Uterus (tissue), 3 donors: ENCODE measurements at regions not wholly inside any gene's neighbourhood (a gene's known extent, or its start where the extent isn't known, plus 50 kb on each side); places are given as distances from the start of the nearest gene placed in this dataset.

Experiments used
- DNase-seq, 2 donors: peaks; one replicate each; pipeline ENCODE4 v3.0.0-alpha.2; 2019 to 2020
- H3K27ac ChIP-seq, 2 donors: fragments of 200-600 bp; sonication (generic); 1 replicate in 1 of 2; 2 replicates in 1 of 2; pipeline ENCODE4 v1.5.1; 2016 to 2018
- H3K27me3 ChIP-seq, 2 donors: fragments of 200-600 bp; sonication (generic); one replicate each; pipeline ENCODE4 v1.5.1; 2018 to 2019; ENCODE audit warnings: control low read depth in 1 of 2
- H3K36me3 ChIP-seq, 2 donors: fragments of 200-600 bp; sonication (generic); one replicate each; pipeline ENCODE4 v1.5.1; 2019; ENCODE audit warnings: control low read depth in 1 of 2
- H3K4me1 ChIP-seq, 2 donors: fragments of 200-600 bp; sonication (generic); one replicate each; pipeline ENCODE4 v1.5.1; 2018 to 2019; ENCODE audit warnings: control low read depth in 1 of 2
- H3K4me3 ChIP-seq, 2 donors: fragments of 200-600 bp; sonication (generic); 1 replicate in 1 of 2; 2 replicates in 1 of 2; pipeline ENCODE4 v1.5.1; 2018 to 2019; ENCODE audit warnings: mild to moderate bottlenecking in 1 of 2
- H3K9me3 ChIP-seq, 2 donors: fragments of 200-600 bp; sonication (generic); one replicate each; pipeline ENCODE4 v1.5.1; 2019; ENCODE audit warnings: control low read depth in 1 of 2
- POLR2A ChIP-seq, 2 donors: fragments of 450-650 bp; IDR thresholded peaks; one replicate each; pipeline ENCODE4 v1.6.1; 2016; ENCODE audit warnings: antibody characterized with exemption in 2 of 2, mild to moderate bottlenecking in 1 of 2, moderate library complexity in 1 of 2
- intact Hi-C: fragments of 100-400 bp; cut with DNase I; formaldehyde crosslinking; loops from one replicate; pipeline ENCODE4 v1.15.1; 2023; ENCODE audit warnings: low total_unique reads
- TF ChIP-seq, protein P1 (sequence below), 4 experiments: fragments of 200-600 bp in 2 of 4; fragments of 450-650 bp in 2 of 4; sonication (generic) in 2 of 4; IDR thresholded peaks; one replicate each; pipeline ENCODE4 v1.5.1; 2016 to 2019; ENCODE audit warnings: antibody characterized with exemption in 4 of 4, mild to moderate bottlenecking in 2 of 4, moderate library complexity in 1 of 4
- donor health status: DM: yes; HTN: yes; CAD: no.

DNA sequence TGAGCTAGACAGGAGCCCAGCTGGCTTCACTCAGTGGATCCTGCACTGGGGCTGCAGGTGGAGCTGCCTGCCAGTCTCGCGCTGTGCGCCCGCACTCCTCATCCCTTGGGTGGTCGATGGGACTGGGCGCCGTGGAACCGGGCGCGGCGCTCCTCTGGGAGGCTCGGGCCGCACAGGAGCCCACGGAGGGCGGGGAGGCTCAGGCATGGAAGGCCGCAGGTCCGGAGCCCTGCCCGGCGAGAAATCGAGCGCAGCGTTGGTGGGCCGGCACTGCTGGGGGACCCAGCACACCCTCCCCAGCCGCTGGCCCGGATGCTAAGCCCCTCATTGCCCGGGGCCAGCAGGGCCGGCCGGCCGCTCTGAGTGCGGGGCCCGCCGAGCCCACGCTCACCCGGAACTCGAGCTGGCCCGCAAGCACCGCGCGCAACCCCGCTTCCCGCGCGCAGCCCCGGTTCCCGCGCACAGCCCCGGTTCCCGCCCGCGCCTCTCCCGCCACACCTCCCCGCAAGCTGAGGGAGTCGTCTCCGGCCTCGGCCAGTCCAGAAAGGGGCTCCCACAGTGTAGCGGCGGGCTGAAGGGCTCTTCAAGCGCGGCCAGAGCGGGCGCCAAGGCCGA is 1130.5 kb upstream of the FLRT2 start:
- Histone ChIP-seq H3K9me3 (no peaks in the 10 kb centered on the region), H3K27me3 (no peaks in the 10 kb centered on the region), H3K4me3 (no peak overlapping the region), H3K4me1 (no peaks in the 10 kb centered on the region), H3K36me3 (no peaks in the 10 kb centered on the region), H3K27ac (no peak overlapping the region)
- no peak for TF ChIP-seq POLR2A (IDR thresholded peaks at IDR 0.05)
- TF ChIP-seq, protein P1, sequence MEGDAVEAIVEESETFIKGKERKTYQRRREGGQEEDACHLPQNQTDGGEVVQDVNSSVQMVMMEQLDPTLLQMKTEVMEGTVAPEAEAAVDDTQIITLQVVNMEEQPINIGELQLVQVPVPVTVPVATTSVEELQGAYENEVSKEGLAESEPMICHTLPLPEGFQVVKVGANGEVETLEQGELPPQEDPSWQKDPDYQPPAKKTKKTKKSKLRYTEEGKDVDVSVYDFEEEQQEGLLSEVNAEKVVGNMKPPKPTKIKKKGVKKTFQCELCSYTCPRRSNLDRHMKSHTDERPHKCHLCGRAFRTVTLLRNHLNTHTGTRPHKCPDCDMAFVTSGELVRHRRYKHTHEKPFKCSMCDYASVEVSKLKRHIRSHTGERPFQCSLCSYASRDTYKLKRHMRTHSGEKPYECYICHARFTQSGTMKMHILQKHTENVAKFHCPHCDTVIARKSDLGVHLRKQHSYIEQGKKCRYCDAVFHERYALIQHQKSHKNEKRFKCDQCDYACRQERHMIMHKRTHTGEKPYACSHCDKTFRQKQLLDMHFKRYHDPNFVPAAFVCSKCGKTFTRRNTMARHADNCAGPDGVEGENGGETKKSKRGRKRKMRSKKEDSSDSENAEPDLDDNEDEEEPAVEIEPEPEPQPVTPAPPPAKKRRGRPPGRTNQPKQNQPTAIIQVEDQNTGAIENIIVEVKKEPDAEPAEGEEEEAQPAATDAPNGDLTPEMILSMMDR (IDR thresholded peaks at IDR 0.05), result no peak
- intact Hi-C loops, result no loop called here
- DNase-seq, result no peak

DNA sequence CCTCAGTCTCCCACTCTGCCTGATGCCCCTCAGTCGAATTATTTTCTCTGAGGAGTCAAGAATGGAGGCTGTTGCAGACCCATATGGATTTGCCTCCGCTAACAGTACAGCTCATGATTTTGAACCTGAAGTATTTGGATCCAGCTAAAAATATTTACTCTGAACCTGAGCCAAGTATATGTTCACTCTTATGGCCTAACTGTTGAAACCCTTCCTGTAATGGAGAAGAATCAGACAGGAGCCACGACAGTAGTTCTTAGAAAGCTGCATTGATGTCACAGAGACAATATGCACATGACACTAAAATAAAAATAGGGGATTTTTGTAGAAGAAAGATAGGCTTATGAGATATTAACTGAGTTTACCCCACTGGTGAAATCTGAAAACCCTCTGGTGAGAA is 1128.3 kb upstream of the FLRT2 start:
- DNase-seq, result no peak
- intact Hi-C loops, result no loop called here
- no peaks in the 10 kb centered on the region for H3K36me3 ChIP-seq
- H3K27me3 ChIP-seq, result no peaks in the 10 kb centered on the region
- no peak overlapping the region for H3K27ac ChIP-seq
- H3K4me3 ChIP-seq, result no peak overlapping the region
- no peaks in the 10 kb centered on the region for H3K4me1 ChIP-seq
- no peak for TF ChIP-seq POLR2A (IDR thresholded peaks at IDR 0.05)
- TF ChIP-seq, protein P1 (IDR thresholded peaks at IDR 0.05), result no peak
- no peaks in the 10 kb centered on the region for H3K9me3 ChIP-seq

DNA sequence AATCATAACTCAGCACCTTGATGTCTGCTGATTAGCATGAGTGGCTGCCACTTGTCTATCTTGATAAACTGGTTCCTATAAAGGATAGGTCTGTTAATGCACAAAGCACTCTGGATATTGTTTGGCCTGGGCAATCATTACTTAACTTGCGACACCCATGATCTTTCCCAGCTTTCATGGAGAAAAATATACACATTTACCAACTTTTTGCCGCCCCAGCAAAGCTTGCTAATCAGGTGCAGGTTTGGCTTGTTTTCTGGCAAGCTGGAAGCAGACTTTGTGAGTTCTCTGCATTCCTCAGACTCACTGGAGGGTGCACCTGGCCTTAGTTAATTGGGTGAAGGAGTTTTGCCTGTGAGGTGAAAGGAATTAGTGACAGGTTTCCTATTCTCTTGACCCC is 1126.4 kb upstream of the FLRT2 start:
- intact Hi-C loops, result no loop called here
- no peaks in the 10 kb centered on the region for H3K9me3 ChIP-seq
- no peaks in the 10 kb centered on the region for H3K36me3 ChIP-seq
- H3K27me3 ChIP-seq, result no peaks in the 10 kb centered on the region
- TF ChIP-seq, protein P1 (IDR thresholded peaks at IDR 0.05), result no peak
- TF ChIP-seq POLR2A (IDR thresholded peaks at IDR 0.05), result no peak
- H3K4me3 ChIP-seq, result no peak overlapping the region
- no peak overlapping the region for H3K27ac ChIP-seq
- no peaks in the 10 kb centered on the region for H3K4me1 ChIP-seq
- DNase-seq, result no peak

DNA sequence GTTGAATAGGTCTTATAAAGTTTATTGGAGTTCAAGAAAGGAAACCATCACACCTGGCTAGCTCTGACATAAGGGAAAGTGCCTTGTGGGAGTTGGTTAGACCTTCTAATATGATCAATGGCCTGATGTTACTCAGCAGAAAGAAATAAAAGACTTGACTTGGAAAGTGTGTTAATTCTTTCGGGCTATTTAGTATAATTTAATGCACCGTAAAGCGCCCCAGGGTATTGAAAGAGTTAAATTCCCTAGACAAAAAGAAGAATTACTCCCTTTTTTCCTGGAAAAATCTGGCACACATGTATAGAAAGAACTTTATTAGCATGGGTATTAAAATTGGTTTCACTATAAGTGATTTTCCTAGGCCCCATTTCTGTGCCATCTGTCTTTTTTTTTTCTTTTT is 1125.7 kb upstream of the FLRT2 start:
- no peak for DNase-seq
- no peak for TF ChIP-seq POLR2A (IDR thresholded peaks at IDR 0.05)
- TF ChIP-seq, protein P1 (IDR thresholded peaks at IDR 0.05), result no peak
- intact Hi-C loops, result no loop called here
- Histone ChIP-seq H3K4me3 (no peak overlapping the region), H3K27me3 (no peaks in the 10 kb centered on the region), H3K9me3 (no peaks in the 10 kb centered on the region), H3K4me1 (no peaks in the 10 kb centered on the region), H3K27ac (no peak overlapping the region), H3K36me3 (no peaks in the 10 kb centered on the region)

DNA sequence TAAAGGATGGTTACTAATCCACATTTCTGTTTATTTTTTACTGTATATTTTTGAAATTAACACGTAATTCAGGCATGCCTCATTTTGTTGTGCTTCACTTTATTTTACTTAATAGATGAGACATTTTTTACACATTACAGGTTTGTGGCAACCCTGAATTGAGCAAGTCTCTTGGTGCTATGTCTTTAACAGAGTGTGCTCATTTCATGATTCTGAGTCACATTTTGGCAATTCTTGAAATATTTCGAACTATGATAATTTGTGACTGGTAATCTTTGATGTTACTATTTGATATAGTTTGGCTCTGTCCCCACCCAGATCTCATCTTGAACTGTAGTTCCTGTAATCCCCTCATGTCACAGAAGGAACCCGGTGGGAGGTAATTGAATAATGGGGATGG is 1120.5 kb upstream of the FLRT2 start:
- TF ChIP-seq, protein P1 (IDR thresholded peaks at IDR 0.05), result no peak
- no peak for TF ChIP-seq POLR2A (IDR thresholded peaks at IDR 0.05)
- intact Hi-C loops, result no loop called here
- no peaks in the 10 kb centered on the region for H3K4me1 ChIP-seq
- H3K27ac ChIP-seq, result no peak overlapping the region
- no peak overlapping the region for H3K4me3 ChIP-seq
- H3K27me3 ChIP-seq, result no peaks in the 10 kb centered on the region
- no peaks in the 10 kb centered on the region for H3K36me3 ChIP-seq
- H3K9me3 ChIP-seq, result no peaks in the 10 kb centered on the region
- no peak for DNase-seq
